Endodermal cell (in vitro differentiated cells): ENCODE measurements at regions not wholly inside any gene's neighbourhood (a gene's known extent, or its start where the extent isn't known, plus 50 kb on each side); places are given as distances from the start of the nearest gene placed in this dataset.

Experiments
- DNase-seq: peaks from one replicate; pipeline ENCODE4 v3.0.0-alpha.2; 2017
- H3K27ac ChIP-seq: 2 replicates; pipeline ENCODE4 v1.5.1; 2013; ENCODE audit warnings: mild to moderate bottlenecking, low read depth, low read length, moderate library complexity
- H3K27me3 ChIP-seq: 2 replicates; pipeline ENCODE4 v1.6.1; 2013; ENCODE audit warnings: mild to moderate bottlenecking, low read length, moderate library complexity; ENCODE audit not compliant: insufficient read depth, control insufficient read depth, poor library complexity, severe bottlenecking
- H3K36me3 ChIP-seq: 2 replicates; pipeline ENCODE4 v1.7.0; 2013; ENCODE audit warnings: mild to moderate bottlenecking, low read length, moderate library complexity; ENCODE audit not compliant: control insufficient read depth, insufficient read depth
- H3K4me1 ChIP-seq: one replicate; pipeline ENCODE4 v1.7.0; 2013; ENCODE audit warnings: low read length; ENCODE audit not compliant: control insufficient read depth, insufficient read depth
- H3K4me3 ChIP-seq: 2 replicates; pipeline ENCODE4 v1.5.1; 2013; ENCODE audit warnings: mild to moderate bottlenecking, low read length, moderate library complexity
- H3K9ac ChIP-seq: 2 replicates; pipeline ENCODE4 v1.6.1; 2013; ENCODE audit warnings: mild to moderate bottlenecking, low read length, moderate library complexity; ENCODE audit not compliant: poor library complexity, severe bottlenecking; ENCODE audit errors: extremely low read depth
- H3K9me3 ChIP-seq: 2 replicates; pipeline ENCODE4 v1.6.1; 2013; ENCODE audit warnings: mild to moderate bottlenecking, low read length, moderate library complexity; ENCODE audit not compliant: control insufficient read depth
- H3K27ac Mint-ChIP-seq: 2 replicates; pipeline ENCODE4 v1.8.0; 2020; ENCODE audit warnings: mixed read lengths
- H3K27me3 Mint-ChIP-seq: 2 replicates; pipeline ENCODE4 v1.8.0; 2021; ENCODE audit warnings: mild to moderate bottlenecking, mixed read lengths; ENCODE audit not compliant: insufficient read depth
- H3K36me3 Mint-ChIP-seq: 2 replicates; pipeline ENCODE4 v1.8.0; 2020; ENCODE audit warnings: low read depth, mixed read lengths
- H3K4me1 Mint-ChIP-seq: 2 replicates; pipeline ENCODE4 v1.8.0; 2020; ENCODE audit warnings: mixed read lengths
- H3K4me3 Mint-ChIP-seq: 2 replicates; pipeline ENCODE4 v1.8.0; 2020; ENCODE audit warnings: mild to moderate bottlenecking, moderate library complexity, mixed read lengths
- H3K9me3 Mint-ChIP-seq: 2 replicates; pipeline ENCODE4 v1.8.0; 2020; ENCODE audit warnings: mild to moderate bottlenecking, mixed read lengths
- CTCF ChIP-seq: fragments of 200-600 bp; sonication (generic); conservative IDR thresholded peaks from 2 replicates; pipeline ENCODE4 v1.5.0; 2021; ENCODE audit warnings: antibody characterized with exemption, mild to moderate bottlenecking
- WGBS, 2 experiments: methylation state at CpG; one replicate each; pipeline versions ENCODE4 v1.1.5 to v1.1.7; 2013; ENCODE audit warnings: missing lambda C conversion rate in 2 of 2, mixed read lengths in 1 of 2; ENCODE audit not compliant: insufficient coverage in 1 of 2, insufficient read length in 1 of 2; 5-methylcytosine and 5-hydroxymethylcytosine counted together

GRCh38 chr2:122451040-122451439, 695.6 kb downstream of the TSN start:
- Histone ChIP-seq H3K4me3 (no peak overlapping the region), H3K4me1 (no peaks in the 10 kb centered on the region), H3K9me3 (peaks cover 22% of the 10 kb centered on the region), H3K9ac (no peak overlapping the region), H3K27ac (no peak overlapping the region), H3K36me3 (no peaks in the 10 kb centered on the region), H3K27me3 (no peaks in the 10 kb centered on the region)
- Mint-ChIP-seq H3K27me3 (no peaks in the 10 kb centered on the region), H3K9me3 (peaks cover 23% of the 10 kb centered on the region), H3K4me1 (no peaks in the 10 kb centered on the region), H3K27ac (no peak overlapping the region), H3K36me3 (no peaks in the 10 kb centered on the region), H3K4me3 (no peak overlapping the region)
- peak; percentile 57 for DNase-seq
- TF ChIP-seq CTCF = peak; percentile 75
- WGBS, 2 experiments = 67 to 74% methylated on average over 4 of the region's 4 CpGs

DNA sequence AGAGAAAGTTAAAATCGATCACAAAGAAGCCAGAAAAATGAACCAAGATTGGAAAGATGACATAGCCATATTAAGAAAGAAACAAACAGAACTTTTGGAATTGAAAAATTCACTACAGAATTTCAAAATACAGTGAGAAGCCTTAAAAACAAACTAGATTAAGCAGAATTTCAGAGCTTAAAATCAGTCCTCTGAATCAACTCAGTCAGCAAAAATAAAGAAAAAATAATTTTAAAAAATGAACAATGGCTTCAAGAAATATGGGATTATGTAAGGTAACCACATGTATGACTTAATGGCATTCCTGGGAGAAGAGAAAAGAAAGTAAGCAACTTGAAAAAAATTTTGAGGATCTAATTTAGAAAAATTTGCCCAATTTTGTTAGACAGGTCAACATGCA, 696.2 kb downstream of the TSN start:
- no peak for TF ChIP-seq CTCF
- H3K9me3 ChIP-seq = peaks cover 22% of the 10 kb centered on the region
- no peak overlapping the region for H3K9ac ChIP-seq
- H3K36me3 ChIP-seq = no peaks in the 10 kb centered on the region
- Mint-ChIP-seq H3K27me3 (no peaks in the 10 kb centered on the region), H3K4me1 (no peaks in the 10 kb centered on the region), H3K9me3 (peaks cover 21% of the 10 kb centered on the region), H3K36me3 (no peaks in the 10 kb centered on the region), H3K4me3 (no peak overlapping the region), H3K27ac (no peak overlapping the region)
- H3K4me1 ChIP-seq = no peaks in the 10 kb centered on the region
- no peaks in the 10 kb centered on the region for H3K27me3 ChIP-seq
- DNase-seq = no peak
- 57 to 76% methylated on average over 1 of the region's 1 CpG for WGBS, 2 experiments
- H3K27ac ChIP-seq = no peak overlapping the region
- no peak overlapping the region for H3K4me3 ChIP-seq

DNA sequence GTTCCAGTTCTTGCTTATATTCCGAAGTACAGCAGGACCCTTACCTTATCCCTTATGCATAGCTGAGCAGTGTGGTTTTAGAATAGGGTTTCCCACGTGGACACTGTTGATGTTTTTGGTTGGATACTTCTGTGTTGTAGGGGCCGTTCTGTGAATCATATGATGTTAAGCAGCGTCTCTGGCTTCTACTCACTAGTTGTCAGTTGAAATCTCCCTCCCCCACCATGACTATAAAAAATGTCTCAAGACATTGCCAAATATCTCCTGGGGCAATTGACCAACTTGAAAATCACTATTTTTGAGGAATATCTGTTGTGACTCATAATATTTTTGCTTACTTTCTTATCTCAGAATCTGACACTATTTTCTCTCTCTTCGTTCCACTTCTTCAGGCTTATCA, 713.7 kb downstream of the TSN start:
- WGBS, 2 experiments = 97 to 100% methylated on average over 1 to 5 of the region's 5 CpGs

More for the DNA sequence above, 713.7 kb downstream of the TSN start:
- Mint-ChIP-seq H3K27ac (no peak overlapping the region), H3K4me1 (no peaks in the 10 kb centered on the region), H3K4me3 (no peak overlapping the region), H3K9me3 (peaks cover 3% of the 10 kb centered on the region), H3K27me3 (no peaks in the 10 kb centered on the region), H3K36me3 (no peaks in the 10 kb centered on the region)
- TF ChIP-seq CTCF = no peak
- Histone ChIP-seq H3K27ac (no peak overlapping the region), H3K9me3 (no peaks in the 10 kb centered on the region), H3K27me3 (no peaks in the 10 kb centered on the region), H3K36me3 (no peaks in the 10 kb centered on the region), H3K9ac (no peak overlapping the region), H3K4me3 (no peak overlapping the region), H3K4me1 (no peaks in the 10 kb centered on the region)
- no peak for DNase-seq
